Calu3 (cell line): ENCODE measurements at regions not wholly inside any gene's neighbourhood (a gene's known extent, or its start where the extent isn't known, plus 50 kb on each side); places are given as distances from the start of the nearest gene placed in this dataset.

Experiments
- BruUV-seq: library from RNA; stranded (reverse); fragments of 400-500 nt; replicated peaks from 2 replicates; lab custom pipeline; 2021; lab: Mats Ljungman, UMichigan
- CTCF ChIA-PET: fragments of 300-600 bp; sonication (Branson Sonifier 250); formaldehyde crosslinking; loops from one replicate; lab custom pipeline; 2022; ENCODE audit warnings: antibody characterized with exemption; lab: Charles Lee
- DNase-seq: peaks from one replicate; pipeline ENCODE4 v3.0.0; 2022
- H3K27ac Mint-ChIP-seq: one replicate; pipeline ENCODE4 v1.8.0; 2022; ENCODE audit warnings: mixed read lengths; ENCODE audit not compliant: unreplicated experiment
- H3K27me3 Mint-ChIP-seq: one replicate; pipeline ENCODE4 v1.8.0; 2022; ENCODE audit warnings: mixed read lengths; ENCODE audit not compliant: unreplicated experiment
- H3K36me3 Mint-ChIP-seq: one replicate; pipeline ENCODE4 v1.8.0; 2022; ENCODE audit warnings: mild to moderate bottlenecking, moderate library complexity, mixed read lengths; ENCODE audit not compliant: insufficient read depth, unreplicated experiment
- H3K4me1 Mint-ChIP-seq: one replicate; pipeline ENCODE4 v1.8.0; 2022; ENCODE audit warnings: mild to moderate bottlenecking, low read depth, mixed read lengths; ENCODE audit not compliant: unreplicated experiment
- H3K4me3 Mint-ChIP-seq: one replicate; pipeline ENCODE4 v1.8.0; 2022; ENCODE audit warnings: mild to moderate bottlenecking, low read depth, moderate library complexity, mixed read lengths; ENCODE audit not compliant: unreplicated experiment
- H3K9me3 Mint-ChIP-seq: one replicate; pipeline ENCODE4 v1.8.0; 2022; ENCODE audit warnings: low read depth, mixed read lengths; ENCODE audit not compliant: unreplicated experiment
- CTCF ChIP-seq: fragments of 200-600 bp; IDR thresholded peaks from one replicate; pipeline ENCODE4 v1.8.0; 2022; ENCODE audit warnings: antibody characterized with exemption; ENCODE audit not compliant: unreplicated experiment
- intact Hi-C: fragments of 100-400 bp; cut with micrococcal nuclease; formaldehyde crosslinking; loops from one replicate; pipeline ENCODE4 v1.10.0; 2022; ENCODE audit not compliant: unreplicated experiment

- TF ChIP-seq CTCF = no peak
- Mint-ChIP-seq H3K4me1 (no peaks in the 10 kb centered on the region), H3K27ac (no peak overlapping the region), H3K9me3 (no peaks in the 10 kb centered on the region), H3K27me3 (no peaks in the 10 kb centered on the region), H3K36me3 (no peaks in the 10 kb centered on the region), H3K4me3 (no peak overlapping the region)
- DNase-seq = no peak
- no TSS peak for BruUV-seq
- CTCF ChIA-PET = interaction anchor here (0.6 kb wide), 1 partner anchor 733 kb away, joined by 5 read pairs; no protein-coding TSS in a partner anchor
- intact Hi-C loops = no loop called here
These were observed 568.6 kb downstream of the HAO1 start for GRCh38 chr20:7371518-7372163.

- CTCF ChIA-PET = no interaction called here
- H3K4me1 Mint-ChIP-seq = no peaks in the 10 kb centered on the region
- no peak overlapping the region for H3K27ac Mint-ChIP-seq
- TF ChIP-seq CTCF = no peak
- H3K36me3 Mint-ChIP-seq = no peaks in the 10 kb centered on the region
- H3K9me3 Mint-ChIP-seq = no peaks in the 10 kb centered on the region
- H3K4me3 Mint-ChIP-seq = no peak overlapping the region
- DNase-seq = no peak
- no TSS peak for BruUV-seq
- intact Hi-C loops = no loop called here
- H3K27me3 Mint-ChIP-seq = no peaks in the 10 kb centered on the region
These were observed 564.4 kb downstream of the HAO1 start for GRCh38 chr20:7375905-7376304.

- CTCF ChIA-PET = no interaction called here
- Mint-ChIP-seq H3K9me3 (no peaks in the 10 kb centered on the region), H3K27ac (no peak overlapping the region), H3K4me3 (no peak overlapping the region), H3K36me3 (no peaks in the 10 kb centered on the region), H3K4me1 (no peaks in the 10 kb centered on the region), H3K27me3 (no peaks in the 10 kb centered on the region)
- no peak for TF ChIP-seq CTCF
- intact Hi-C loops = no loop called here
- BruUV-seq = no TSS peak
- DNase-seq = no peak
These were observed 561.2 kb downstream of the HAO1 start for GRCh38 chr20:7378864-7379605.

GRCh38 chr20:7379621-7380220 is 560.5 kb downstream of the HAO1 start:
- Mint-ChIP-seq H3K36me3 (no peaks in the 10 kb centered on the region), H3K4me1 (no peaks in the 10 kb centered on the region), H3K4me3 (no peak overlapping the region), H3K9me3 (no peaks in the 10 kb centered on the region), H3K27me3 (no peaks in the 10 kb centered on the region), H3K27ac (no peak overlapping the region)
- TF ChIP-seq CTCF = no peak
- intact Hi-C loops = loop anchor here (10.0 kb wide), 1 partner anchor 475 kb away; no protein-coding TSS in a partner anchor
- CTCF ChIA-PET = no interaction called here
- no TSS peak for BruUV-seq
- DNase-seq = no peak
